MCF 10A (cell line): ENCODE measurements at regions not wholly inside any gene's neighbourhood (a gene's known extent, or its start where the extent isn't known, plus 50 kb on each side); places are given as distances from the start of the nearest gene placed in this dataset.

Experiments
- BruUV-seq: library from RNA; stranded (reverse); fragments of 400-500 nt; replicated peaks from 2 replicates; lab custom pipeline; 2021; lab: Mats Ljungman, UMichigan
- CTCF ChIA-PET: fragments of 300-600 bp; sonication (Branson Sonifier 250); formaldehyde crosslinking; extraction: SDS; loops from one replicate; lab custom pipeline; 2021; ENCODE audit warnings: antibody characterized with exemption, inconsistent platforms; lab: Yijun Ruan, JAX
- POLR2A ChIA-PET: fragments of 300-600, 350-650 bp; sonication (Branson Sonifier 250); formaldehyde crosslinking; extraction: SDS; loops from one replicate; lab custom pipeline; 2020; ENCODE audit warnings: antibody characterized with exemption, inconsistent platforms; lab: Yijun Ruan, JAX
- DNase-seq: peaks from one replicate; pipeline ENCODE4 v3.0.0-alpha.2; 2018; ENCODE audit not compliant: unreplicated experiment
- H3K27ac Mint-ChIP-seq: one replicate; pipeline ENCODE4 v1.8.0; 2022; ENCODE audit warnings: mild to moderate bottlenecking, low read depth, mixed read lengths; ENCODE audit not compliant: unreplicated experiment
- H3K27me3 Mint-ChIP-seq: one replicate; pipeline ENCODE4 v1.8.0; 2022; ENCODE audit warnings: mixed read lengths; ENCODE audit not compliant: insufficient read depth, unreplicated experiment
- H3K36me3 Mint-ChIP-seq: one replicate; pipeline ENCODE4 v1.8.0; 2022; ENCODE audit warnings: mild to moderate bottlenecking, moderate library complexity, mixed read lengths; ENCODE audit not compliant: insufficient read depth, unreplicated experiment
- H3K4me1 Mint-ChIP-seq: one replicate; pipeline ENCODE4 v1.8.0; 2022; ENCODE audit warnings: mixed read lengths; ENCODE audit not compliant: insufficient read depth, unreplicated experiment
- H3K4me3 Mint-ChIP-seq: one replicate; pipeline ENCODE4 v1.8.0; 2022; ENCODE audit warnings: mild to moderate bottlenecking, moderate library complexity, mixed read lengths; ENCODE audit not compliant: unreplicated experiment
- H3K9me3 Mint-ChIP-seq: one replicate; pipeline ENCODE4 v1.8.0; 2022; ENCODE audit warnings: mixed read lengths; ENCODE audit not compliant: unreplicated experiment
- CTCF ChIP-seq: fragments of 200-600 bp; IDR thresholded peaks from one replicate; pipeline ENCODE4 v1.8.0; 2022; ENCODE audit warnings: antibody characterized with exemption, mild to moderate bottlenecking; ENCODE audit not compliant: unreplicated experiment
- intact Hi-C: fragments of 100-400 bp; cut with micrococcal nuclease; formaldehyde crosslinking; loops from 2 replicates; pipeline ENCODE4 v1.14.1; 2022

- CTCF ChIA-PET, result no interaction called here
- BruUV-seq, result no TSS peak
- Mint-ChIP-seq H3K9me3 (no peaks in the 10 kb centered on the region), H3K27me3 (no peaks in the 10 kb centered on the region), H3K4me1 (no peaks in the 10 kb centered on the region), H3K4me3 (no peak overlapping the region), H3K36me3 (no peaks in the 10 kb centered on the region), H3K27ac (no peak overlapping the region)
- intact Hi-C loops, result no loop called here
- no peak for TF ChIP-seq CTCF
- POLR2A ChIA-PET, result no interaction called here
- no peak for DNase-seq
Measured at GRCh38 chr4:188949596-188949995, 810.4 kb downstream of the TRIML1 start.

GRCh38 chr4:188955066-188955465, 815.8 kb downstream of the TRIML1 start:
- H3K4me1 Mint-ChIP-seq, result no peaks in the 10 kb centered on the region
- no peaks in the 10 kb centered on the region for H3K9me3 Mint-ChIP-seq
- BruUV-seq, result no TSS peak
- TF ChIP-seq CTCF, result no peak
- intact Hi-C loops, result no loop called here
- CTCF ChIA-PET, result interaction anchor here (0.7 to 1.3 kb wide), 2 partner anchors 23 to 64 kb away, joined by 3 read pairs; no protein-coding TSS in a partner anchor
- POLR2A ChIA-PET, result no interaction called here
- H3K27ac Mint-ChIP-seq, result no peak overlapping the region
- no peaks in the 10 kb centered on the region for H3K36me3 Mint-ChIP-seq
- no peaks in the 10 kb centered on the region for H3K27me3 Mint-ChIP-seq
- no peak for DNase-seq
- H3K4me3 Mint-ChIP-seq, result no peak overlapping the region

GRCh38 chr4:188956566-188956965, 817.3 kb downstream of the TRIML1 start:
- intact Hi-C loops, result no loop called here
- Mint-ChIP-seq H3K9me3 (no peaks in the 10 kb centered on the region), H3K36me3 (no peaks in the 10 kb centered on the region), H3K27ac (no peak overlapping the region), H3K4me3 (no peak overlapping the region), H3K27me3 (no peaks in the 10 kb centered on the region), H3K4me1 (no peaks in the 10 kb centered on the region)
- CTCF ChIA-PET, result interaction anchor here (0.6 to 1.3 kb wide), 4 partner anchors 8 to 176 kb away, joined by 3 read pairs; no protein-coding TSS in a partner anchor
- DNase-seq, result no peak
- no TSS peak for BruUV-seq
- TF ChIP-seq CTCF, result no peak
- POLR2A ChIA-PET, result no interaction called here

- TF ChIP-seq CTCF, result no peak
- BruUV-seq, result no TSS peak
- Mint-ChIP-seq H3K36me3 (no peaks in the 10 kb centered on the region), H3K4me1 (no peaks in the 10 kb centered on the region), H3K4me3 (no peak overlapping the region), H3K9me3 (no peaks in the 10 kb centered on the region), H3K27ac (no peak overlapping the region), H3K27me3 (no peaks in the 10 kb centered on the region)
- intact Hi-C loops, result no loop called here
- ChIA-PET POLR2A (no interaction called here), CTCF (interaction anchor here (0.6 to 0.8 kb wide), 2 partner anchors 12 to 132 kb away, joined by 3 to 4 read pairs; no protein-coding TSS in a partner anchor)
- no peak for DNase-seq
Measured at GRCh38 chr4:188958346-188958745, 819.1 kb downstream of the TRIML1 start.
